Ascending aorta (tissue), 2 donors: ENCODE measurements at regions not wholly inside any gene's neighbourhood (a gene's known extent, or its start where the extent isn't known, plus 50 kb on each side); places are given as distances from the start of the nearest gene placed in this dataset.

ENCODE experiments used
- DNase-seq, 2 donors: peaks; one replicate each; pipeline ENCODE4 v3.0.0-alpha.2; 2019; ENCODE audit warnings: low spot score in 2 of 2
- H3K27ac ChIP-seq, 2 donors: fragments of 200-600 bp; sonication (generic); one replicate each; pipeline ENCODE4 v1.5.1; 2016 to 2017; ENCODE audit warnings: mild to moderate bottlenecking in 1 of 2
- H3K27me3 ChIP-seq: fragments of 200-600 bp; sonication (generic); one replicate; pipeline ENCODE4 v1.5.1; 2017
- H3K36me3 ChIP-seq, 2 donors: fragments of 200-600 bp; sonication (generic); one replicate each; pipeline ENCODE4 v1.5.1; 2016
- H3K4me1 ChIP-seq, 2 donors: fragments of 200-600 bp; sonication (generic); one replicate each; pipeline ENCODE4 v1.5.1; 2016 to 2017; ENCODE audit warnings: mild to moderate bottlenecking in 1 of 2
- H3K4me3 ChIP-seq, 2 donors: fragments of 200-600 bp; sonication (generic); one replicate each; pipeline ENCODE4 v1.5.1; 2016 to 2017; ENCODE audit warnings: mild to moderate bottlenecking in 1 of 2
- H3K9me3 ChIP-seq, 2 donors: fragments of 200-600 bp; sonication (generic); one replicate each; pipeline ENCODE4 v1.5.1; 2016
- CTCF ChIP-seq, 3 experiments: fragments of 200-600 bp in 2 of 3; fragments of 450-650 bp in 1 of 3; sonication (generic) in 2 of 3; IDR thresholded peaks; one replicate each; pipeline ENCODE4 v1.5.1; 2016 to 2019; ENCODE audit warnings: antibody characterized with exemption in 3 of 3, mild to moderate bottlenecking in 1 of 3, moderate library complexity in 1 of 3
- intact Hi-C: fragments of 100-400 bp; cut with DNase I; formaldehyde crosslinking; loops from one replicate; pipeline ENCODE4 v1.15.1; 2023

DNA sequence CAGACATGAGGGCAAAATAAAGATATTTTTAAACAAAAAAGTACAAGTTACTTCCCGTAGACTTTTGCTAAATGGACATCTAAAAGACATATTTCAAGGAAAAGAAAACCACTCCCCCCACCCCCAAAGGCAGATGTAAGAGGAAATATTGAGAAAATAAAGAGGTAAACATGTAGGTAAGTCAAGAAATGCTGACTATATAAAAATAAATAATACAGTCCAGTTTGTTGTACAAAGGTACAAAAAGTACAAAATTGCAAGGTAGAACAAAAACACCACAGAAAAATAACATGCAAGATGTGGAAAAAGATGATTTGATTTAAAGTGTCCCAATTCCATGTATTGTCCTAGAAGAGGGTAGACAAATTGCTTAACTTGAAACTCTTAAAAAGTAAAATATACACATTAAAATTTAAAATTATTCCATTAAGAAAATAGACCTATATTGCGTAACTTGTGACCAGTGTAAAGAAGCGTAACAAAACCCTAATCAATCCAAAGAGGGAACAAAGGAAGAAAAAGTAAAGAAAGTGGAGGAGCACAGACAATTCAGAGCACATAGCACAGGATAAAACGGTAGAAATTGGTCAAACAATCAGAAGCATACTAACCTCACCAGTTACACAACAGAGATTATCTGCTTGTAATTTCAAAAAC lies 58.4 kb upstream of the FAM216B start:
- no peak for TF ChIP-seq CTCF (IDR thresholded peaks at IDR 0.05)
- Histone ChIP-seq H3K4me3 (no peak overlapping the region), H3K36me3 (no peaks in the 10 kb centered on the region), H3K27me3 (no peaks in the 10 kb centered on the region), H3K4me1 (no peaks in the 10 kb centered on the region), H3K9me3 (no peaks in the 10 kb centered on the region), H3K27ac (no peak overlapping the region)
- intact Hi-C loops, result no loop called here
- no peak for DNase-seq

- intact Hi-C loops, result no loop called here
- H3K9me3 ChIP-seq, result no peaks in the 10 kb centered on the region
- no peak for TF ChIP-seq CTCF (IDR thresholded peaks at IDR 0.05)
- H3K4me3 ChIP-seq, result no peak overlapping the region
- H3K4me1 ChIP-seq, result no peaks in the 10 kb centered on the region
- no peaks in the 10 kb centered on the region for H3K27me3 ChIP-seq
- H3K36me3 ChIP-seq, result no peaks in the 10 kb centered on the region
- DNase-seq, result no peak
- no peak overlapping the region for H3K27ac ChIP-seq
Observed at GRCh38 chr13:42728507-42729180, 52.7 kb upstream of the FAM216B start.

- intact Hi-C loops, result no loop called here
- Histone ChIP-seq H3K4me3 (no peak overlapping the region), H3K36me3 (no peaks in the 10 kb centered on the region), H3K27me3 (no peaks in the 10 kb centered on the region), H3K27ac (no peak overlapping the region), H3K9me3 (no peaks in the 10 kb centered on the region), H3K4me1 (no peaks in the 10 kb centered on the region)
- DNase-seq, result no peak
- no peak for TF ChIP-seq CTCF (IDR thresholded peaks at IDR 0.05)
Observed at GRCh38 chr13:42729857-42730402, 51.5 kb upstream of the FAM216B start.
